GM12878 (cell line): ENCODE measurements at regions not wholly inside any gene's neighbourhood (a gene's known extent, or its start where the extent isn't known, plus 50 kb on each side); places are given as distances from the start of the nearest gene placed in this dataset.

Experiments
- ATF7 ChIP-seq: fragments of 450-650 bp; IDR thresholded peaks from 2 replicates; pipeline ENCODE4 v1.6.1; 2016; ENCODE audit warnings: low read depth, mild to moderate bottlenecking
- CEBPB ChIP-seq, 2 experiments: fragments of 150-350 bp in 1 of 2; IDR thresholded peaks; 2 replicates each; pipeline ENCODE4 v1.6.1; 2012 to 2014; ENCODE audit warnings: low read depth in 2 of 2, low read length in 2 of 2, borderline replicate concordance in 1 of 2, inconsistent platforms in 1 of 2
- EED ChIP-seq: sonication (generic); IDR thresholded peaks from 2 replicates; pipeline ENCODE4 v1.6.1; 2016; ENCODE audit warnings: antibody characterized with exemption, low read depth
- ESRRA ChIP-seq: IDR thresholded peaks from 2 replicates; pipeline ENCODE4 v1.6.1; 2012; ENCODE audit warnings: mild to moderate bottlenecking, low read length, improper control_type of control experiment
- ETV6 ChIP-seq, 2 experiments: fragments of 450-650 bp in 1 of 2; IDR thresholded peaks in 1 of 2; conservative IDR thresholded peaks in 1 of 2; 2 replicates each; pipeline ENCODE4 v1.6.1; 2014; ENCODE audit warnings: antibody characterized with exemption in 1 of 2, borderline replicate concordance in 1 of 2, low read depth in 1 of 2, mild to moderate bottlenecking in 1 of 2, moderate library complexity in 1 of 2
- EZH2 ChIP-seq: IDR thresholded peaks from 2 replicates; pipeline ENCODE4 v1.6.1; 2012; ENCODE audit warnings: low read depth, mild to moderate bottlenecking, control low read depth, inconsistent platforms, low read length, borderline replicate concordance; ENCODE audit not compliant: control insufficient read depth
- HDAC2 ChIP-seq: fragments of 200-600 bp; sonication (generic); IDR thresholded peaks from 2 replicates; pipeline ENCODE4 v1.6.1; 2017
- IKZF1 ChIP-seq: fragments of 450-650 bp; conservative IDR thresholded peaks from 2 replicates; pipeline ENCODE4 v1.6.1; 2017; ENCODE audit warnings: antibody characterized with exemption, mild to moderate bottlenecking
- JUNB ChIP-seq: IDR thresholded peaks from 2 replicates; pipeline ENCODE4 v1.6.1; 2016; ENCODE audit warnings: antibody characterized with exemption, mild to moderate bottlenecking
- KAT2A ChIP-seq: conservative IDR thresholded peaks from 2 replicates; pipeline ENCODE4 v1.6.1; 2011; ENCODE audit warnings: low read depth, low read length; ENCODE audit not compliant: control insufficient read depth
- NFIC ChIP-seq: IDR thresholded peaks from 2 replicates; pipeline ENCODE4 v1.6.1; 2012; ENCODE audit warnings: low read depth, mild to moderate bottlenecking, inconsistent platforms, low read length, moderate library complexity
- NFXL1 ChIP-seq: fragments of 450-650 bp; IDR thresholded peaks from 2 replicates; pipeline ENCODE4 v1.6.1; 2017; ENCODE audit warnings: antibody characterized with exemption, mild to moderate bottlenecking, borderline replicate concordance
- NFYA ChIP-seq: IDR thresholded peaks from 2 replicates; pipeline ENCODE4 v1.6.1; 2011; ENCODE audit warnings: low read depth, mild to moderate bottlenecking, low read length, improper control_type of control experiment, borderline replicate concordance
- NR2C1 ChIP-seq: fragments of 450-650 bp; IDR thresholded peaks from 2 replicates; pipeline ENCODE4 v1.6.1; 2017; ENCODE audit warnings: antibody characterized with exemption, mild to moderate bottlenecking, moderate library complexity
- PKNOX1 ChIP-seq: fragments of 450-650 bp; IDR thresholded peaks from 2 replicates; pipeline ENCODE4 v1.6.1; 2016; ENCODE audit warnings: mild to moderate bottlenecking
- RB1 ChIP-seq: fragments of 450-650 bp; formaldehyde crosslinking; IDR thresholded peaks from 2 replicates; pipeline ENCODE4 v1.6.1; 2017; ENCODE audit warnings: mild to moderate bottlenecking, borderline replicate concordance
- SIN3A ChIP-seq: IDR thresholded peaks from 2 replicates; pipeline ENCODE4 v1.6.1; 2012; ENCODE audit warnings: low read depth, low read length, improper control_type of control experiment
- SMAD1 ChIP-seq: fragments of 450-650 bp; IDR thresholded peaks from 2 replicates; pipeline ENCODE4 v1.6.1; 2018; ENCODE audit warnings: mild to moderate bottlenecking, low read depth; ENCODE audit not compliant: partially characterized antibody
- SMAD5 ChIP-seq: IDR thresholded peaks from 2 replicates; pipeline ENCODE4 v1.6.1; 2016; ENCODE audit warnings: antibody characterized with exemption, low read depth
- SMARCA5 ChIP-seq: fragments of 450-650 bp; IDR thresholded peaks from 2 replicates; pipeline ENCODE4 v1.6.1; 2017; ENCODE audit warnings: mild to moderate bottlenecking
- SMC3 ChIP-seq: IDR thresholded peaks from 2 replicates; pipeline ENCODE4 v1.6.1; 2011; ENCODE audit warnings: low read length, improper control_type of control experiment, borderline replicate concordance
- SREBF2 ChIP-seq: IDR thresholded peaks from 2 replicates; pipeline ENCODE4 v1.6.1; 2012; ENCODE audit warnings: mild to moderate bottlenecking, low read length
- YBX1 ChIP-seq: fragments of 450-650 bp; IDR thresholded peaks from 2 replicates; pipeline ENCODE4 v1.6.1; 2016; ENCODE audit warnings: antibody characterized with exemption
- ZNF687 ChIP-seq: fragments of 450-650 bp; IDR thresholded peaks from 2 replicates; pipeline ENCODE4 v1.6.1; 2017; ENCODE audit warnings: mild to moderate bottlenecking, moderate library complexity
- TF ChIP-seq, protein P1 (sequence below): IDR thresholded peaks from 2 replicates; pipeline ENCODE4 v1.6.1; 2012; ENCODE audit warnings: low read depth, low read length, improper control_type of control experiment
- TF ChIP-seq, protein P2 (sequence below), 3 experiments: IDR thresholded peaks in 2 of 3; conservative IDR thresholded peaks in 1 of 3; 2 replicates each; pipeline ENCODE4 v1.5.1; 2011; ENCODE audit warnings: low read depth in 3 of 3, low read length in 3 of 3, mild to moderate bottlenecking in 3 of 3, control low read depth in 2 of 3, moderate library complexity in 2 of 3, inconsistent platforms in 1 of 3, mixed read lengths in 1 of 3; ENCODE audit not compliant: control insufficient read depth in 2 of 3, insufficient read depth in 1 of 3; ENCODE audit errors: extremely low read depth in 1 of 3

- no peak for TF ChIP-seq YBX1
- no peak for TF ChIP-seq SMAD1
- TF ChIP-seq JUNB, result peak; percentile 99
- peak; percentile 96 for TF ChIP-seq NFIC
- peak; percentile 69 for TF ChIP-seq EED
- peak; percentile 80 for TF ChIP-seq ATF7
- TF ChIP-seq, protein P1, sequence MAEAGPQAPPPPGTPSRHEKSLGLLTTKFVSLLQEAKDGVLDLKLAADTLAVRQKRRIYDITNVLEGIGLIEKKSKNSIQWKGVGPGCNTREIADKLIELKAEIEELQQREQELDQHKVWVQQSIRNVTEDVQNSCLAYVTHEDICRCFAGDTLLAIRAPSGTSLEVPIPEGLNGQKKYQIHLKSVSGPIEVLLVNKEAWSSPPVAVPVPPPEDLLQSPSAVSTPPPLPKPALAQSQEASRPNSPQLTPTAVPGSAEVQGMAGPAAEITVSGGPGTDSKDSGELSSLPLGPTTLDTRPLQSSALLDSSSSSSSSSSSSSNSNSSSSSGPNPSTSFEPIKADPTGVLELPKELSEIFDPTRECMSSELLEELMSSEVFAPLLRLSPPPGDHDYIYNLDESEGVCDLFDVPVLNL, result no peak
- no peak for TF ChIP-seq SMARCA5
- TF ChIP-seq ETV6 (conservative IDR thresholded peaks at IDR 0.05 in 1 of 2, IDR thresholded peaks at IDR 0.05 in 1 of 2; ENCODE audit: borderline replicate concordance in 1 of 2, low read depth in 1 of 2), result peak in 1 of 2 experiments; percentile 29; a peak in 1 of 4 replicates
- TF ChIP-seq SMAD5, result no peak
- TF ChIP-seq ZNF687, result no peak
- TF ChIP-seq KAT2A, result no peak
- TF ChIP-seq ESRRA, result no peak
- no peak for TF ChIP-seq RB1
- TF ChIP-seq HDAC2, result no peak
- TF ChIP-seq SMC3, result no peak
- no peak for TF ChIP-seq SIN3A
- TF ChIP-seq, protein P2, sequence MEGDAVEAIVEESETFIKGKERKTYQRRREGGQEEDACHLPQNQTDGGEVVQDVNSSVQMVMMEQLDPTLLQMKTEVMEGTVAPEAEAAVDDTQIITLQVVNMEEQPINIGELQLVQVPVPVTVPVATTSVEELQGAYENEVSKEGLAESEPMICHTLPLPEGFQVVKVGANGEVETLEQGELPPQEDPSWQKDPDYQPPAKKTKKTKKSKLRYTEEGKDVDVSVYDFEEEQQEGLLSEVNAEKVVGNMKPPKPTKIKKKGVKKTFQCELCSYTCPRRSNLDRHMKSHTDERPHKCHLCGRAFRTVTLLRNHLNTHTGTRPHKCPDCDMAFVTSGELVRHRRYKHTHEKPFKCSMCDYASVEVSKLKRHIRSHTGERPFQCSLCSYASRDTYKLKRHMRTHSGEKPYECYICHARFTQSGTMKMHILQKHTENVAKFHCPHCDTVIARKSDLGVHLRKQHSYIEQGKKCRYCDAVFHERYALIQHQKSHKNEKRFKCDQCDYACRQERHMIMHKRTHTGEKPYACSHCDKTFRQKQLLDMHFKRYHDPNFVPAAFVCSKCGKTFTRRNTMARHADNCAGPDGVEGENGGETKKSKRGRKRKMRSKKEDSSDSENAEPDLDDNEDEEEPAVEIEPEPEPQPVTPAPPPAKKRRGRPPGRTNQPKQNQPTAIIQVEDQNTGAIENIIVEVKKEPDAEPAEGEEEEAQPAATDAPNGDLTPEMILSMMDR (IDR thresholded peaks at IDR 0.05 in 2 of 3, conservative IDR thresholded peaks at IDR 0.05 in 1 of 3; ENCODE audit: control insufficient read depth in 2 of 3, extremely low read depth in 1 of 3, insufficient read depth in 1 of 3, low read depth in 3 of 3, low read length in 3 of 3), result no peak
- no peak for TF ChIP-seq NR2C1
- no peak for TF ChIP-seq PKNOX1
- no peak for TF ChIP-seq SREBF2
- peak in 1 of 2 experiments; percentile 40; a peak in 1 of 4 replicates for TF ChIP-seq CEBPB (IDR thresholded peaks at IDR 0.05; ENCODE audit: borderline replicate concordance in 1 of 2, low read depth in 2 of 2, low read length in 2 of 2)
- no peak for TF ChIP-seq EZH2
- no peak for TF ChIP-seq NFXL1
- no peak for TF ChIP-seq NFYA
- TF ChIP-seq IKZF1, result no peak
These were observed 767.1 kb downstream of the IGSF11 start (continued) for GRCh38 chr3:118267588-118267987.
